NCI-H526 treated with DMSO at 0.1 percent for 48 hours (cell line): ENCODE measurements at regions not wholly inside any gene's neighbourhood (a gene's known extent, or its start where the extent isn't known, plus 50 kb on each side); places are given as distances from the start of the nearest gene placed in this dataset.

Experiments
- DNase-seq: peaks from one replicate; lab custom pipeline; 2025; lab: John Stamatoyannopoulos, UW

- no peak for DNase-seq
Observed at GRCh38 chr5:6926491-6927038, 213.3 kb downstream of the TENT4A start.

GRCh38 chr5:6936031-6936430, 222.8 kb downstream of the TENT4A start:
- no peak for DNase-seq

- no peak for DNase-seq
Observed at GRCh38 chr5:6937677-6938076, 224.4 kb downstream of the TENT4A start.

GRCh38 chr5:6941631-6942030, 228.4 kb downstream of the TENT4A start:
- no peak for DNase-seq

- no peak for DNase-seq
Observed at GRCh38 chr5:6943197-6944112, 230.2 kb downstream of the TENT4A start.

GRCh38 chr5:6948562-6948961, 235.3 kb downstream of the TENT4A start:
- no peak for DNase-seq

- no peak for DNase-seq
Observed at GRCh38 chr5:6949230-6949629, 236.0 kb downstream of the TENT4A start.

- no peak for DNase-seq
Observed at GRCh38 chr5:6950250-6950649, 237.0 kb downstream of the TENT4A start.

GRCh38 chr5:6950860-6951259, 237.6 kb downstream of the TENT4A start:
- DNase-seq = no peak

- DNase-seq = no peak
Observed at GRCh38 chr5:6961123-6961522, 247.9 kb downstream of the TENT4A start.

GRCh38 chr5:6961837-6962635, 248.8 kb downstream of the TENT4A start:
- no peak for DNase-seq

GRCh38 chr5:6976971-6977370, 263.7 kb downstream of the TENT4A start:
- no peak for DNase-seq

GRCh38 chr5:6979061-6979460, 265.8 kb downstream of the TENT4A start:
- no peak for DNase-seq

- DNase-seq = no peak
Observed at GRCh38 chr5:6989230-6989629, 276.0 kb downstream of the TENT4A start.

GRCh38 chr5:6994097-6994496, 280.9 kb downstream of the TENT4A start:
- no peak for DNase-seq

GRCh38 chr5:6995115-6995514, 281.9 kb downstream of the TENT4A start:
- DNase-seq = no peak

- no peak for DNase-seq
Observed at GRCh38 chr5:7000310-7000709, 287.1 kb downstream of the TENT4A start.

GRCh38 chr5:7010591-7010990, 297.4 kb downstream of the TENT4A start:
- DNase-seq = no peak

GRCh38 chr5:7012057-7012456, 298.8 kb downstream of the TENT4A start:
- DNase-seq = no peak

- no peak for DNase-seq
Observed at GRCh38 chr5:7014611-7015010, 301.4 kb downstream of the TENT4A start.

- DNase-seq = no peak
Observed at GRCh38 chr5:7015586-7016256, 302.5 kb downstream of the TENT4A start.
